Heart right ventricle (tissue), 16 donors: ENCODE measurements at regions not wholly inside any gene's neighbourhood (a gene's known extent, or its start where the extent isn't known, plus 50 kb on each side); places are given as distances from the start of the nearest gene placed in this dataset.

Source experiments
- ATAC-seq, 8 donors: fragments of 200-7000 bp; cut with Tn5 transposase; one replicate each; pipeline ENCODE4 v1.9.1; 2020; ENCODE audit warnings: mild to moderate bottlenecking in 8 of 8, moderate library complexity in 8 of 8, moderate number of reproducible peaks in 1 of 8
- DNase-seq, 2 donors: peaks; one replicate each; pipeline ENCODE4 v3.0.0-alpha.2; 2020
- H3K27ac ChIP-seq, 10 donors: fragments of 200-600 bp; sonication (generic) in 2 of 10; one replicate each; pipeline versions ENCODE4 v1.5.0 to v1.8.0; 2020 to 2022; ENCODE audit warnings: mild to moderate bottlenecking in 3 of 10
- H3K27me3 ChIP-seq, 7 donors: fragments of 200-600 bp; one replicate each; pipeline ENCODE4 v1.8.0; 2021 to 2022; ENCODE audit warnings: mild to moderate bottlenecking in 2 of 7
- H3K36me3 ChIP-seq, 9 donors: fragments of 200-600 bp; sonication (generic) in 1 of 9; one replicate each; pipeline versions ENCODE4 v1.5.0 to v1.8.0; 2020 to 2022; ENCODE audit warnings: mild to moderate bottlenecking in 2 of 9
- H3K4me1 ChIP-seq, 9 donors: fragments of 200-600 bp; sonication (generic) in 1 of 9; one replicate each; pipeline versions ENCODE4 v1.5.0 to v1.8.0; 2020 to 2022; ENCODE audit warnings: mild to moderate bottlenecking in 4 of 9
- H3K4me3 ChIP-seq, 10 donors: fragments of 200-600 bp; sonication (generic) in 2 of 10; one replicate each; pipeline versions ENCODE4 v1.5.0 to v1.8.0; 2020 to 2022; ENCODE audit warnings: mild to moderate bottlenecking in 7 of 10, moderate library complexity in 2 of 10
- H3K9me3 ChIP-seq, 11 donors: fragments of 200-600 bp in 10 of 11; sonication (generic) in 2 of 11; one replicate each; pipeline versions ENCODE4 v1.5.0 to v1.8.0; 2013 to 2022; ENCODE audit warnings: mild to moderate bottlenecking in 2 of 11, control low read depth in 1 of 11, moderate library complexity in 1 of 11
- CTCF ChIP-seq, 9 donors: fragments of 200-600 bp; sonication (generic) in 2 of 9; IDR thresholded peaks; one replicate each; pipeline versions ENCODE4 v1.5.0 to v1.8.0; 2021 to 2022; ENCODE audit warnings: antibody characterized with exemption in 9 of 9, mild to moderate bottlenecking in 5 of 9, moderate library complexity in 1 of 9
- WGBS, 2 donors: extraction: QIAGEN DNeasy Blood & Tissue Kit; methylation state at CpG; one replicate each; pipeline ENCODE4 v1.1.7; 2013; ENCODE audit warnings: inconsistent platforms in 1 of 2; 5-methylcytosine and 5-hydroxymethylcytosine counted together
- intact Hi-C, 10 donors: fragments of 100-400 bp; cut with DNase I; formaldehyde crosslinking; loops; one replicate each; pipeline versions ENCODE4 v1.11.1 to v1.14.2; 2022
- donor health status: Arrhythmogenic right ventricular cardiomyopathy.
- donor health status: ischemic (EF 13 %, LVEDD 7.1; RV severe dilation, severe dysfunction).
- donor health status: healthy with polysubstance abuse.
- donor health status: DM: no; HTN: yes; CAD: no.
- donor health status: DM: no; HTN: no; CAD: no.
- donor health status: ischemic (EF 25% LVEDD 6.9; RV normal size, moderate dysfunction).
- donor health status: ischemic (EF 25% LVEDD 5.7; RV mildly dilated, moderate dysfunction).
- donor health status: healthy.
- donor health status: DM: yes; HTN: yes; CAD: no.
- donor health status: Ischemic cardiomyopathy.
- donor health status: ischemic (EF 35%, LVEDD 5.7; RV mildly dilated, moderate dysfunction).
- donor health status: nonischemic (EF 11% LVEDD 7.7; RV severe dilation, severe dysfunction).
- donor health status: DM: yes; HTN: yes; CAD: no.
- donor health status: PGD.
- donor health status: ischemic (EF 29% LVEDD 5.4; RV normal size, mild dysfunction).
- donor health status: nonischemic (EF 23%, LVEDD 6.1; RV moderate dilation, normal function).

DNA sequence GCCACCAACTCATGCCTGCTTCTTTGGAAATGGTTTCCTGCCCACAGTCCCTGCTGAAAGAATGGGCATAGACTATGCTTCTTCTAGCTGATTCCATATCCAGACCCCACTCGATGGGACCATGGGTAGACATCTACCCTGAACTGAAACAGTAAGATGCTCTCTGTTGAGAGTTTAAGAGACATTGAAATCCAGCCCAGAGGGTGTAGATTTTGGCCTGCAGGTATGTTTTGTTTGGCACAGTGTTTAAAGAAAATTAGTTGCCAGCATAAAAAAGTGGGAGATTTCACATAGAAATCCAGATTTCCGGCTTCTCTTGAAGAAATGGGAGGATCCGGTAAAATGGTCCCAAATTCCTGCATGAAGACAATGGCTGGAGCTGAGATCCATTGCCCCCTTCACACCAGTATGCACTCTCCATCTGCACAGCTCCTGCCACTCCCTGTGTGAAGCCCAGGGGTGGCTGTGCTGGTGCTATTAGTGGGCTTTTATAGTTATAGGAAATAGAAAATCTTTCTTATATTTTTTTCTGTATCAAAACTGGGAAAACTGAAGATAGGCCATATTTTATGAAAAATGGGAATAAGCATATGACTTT is 218.1 kb downstream of the PTEN start:
- intact Hi-C loops: no loop called here
- ATAC-seq: peak in 5 of 8 donors; percentile 35 to 61 (median 42)
- 72 to 78% methylated on average over 3 of the region's 3 CpGs for WGBS, 2 donors

DNA sequence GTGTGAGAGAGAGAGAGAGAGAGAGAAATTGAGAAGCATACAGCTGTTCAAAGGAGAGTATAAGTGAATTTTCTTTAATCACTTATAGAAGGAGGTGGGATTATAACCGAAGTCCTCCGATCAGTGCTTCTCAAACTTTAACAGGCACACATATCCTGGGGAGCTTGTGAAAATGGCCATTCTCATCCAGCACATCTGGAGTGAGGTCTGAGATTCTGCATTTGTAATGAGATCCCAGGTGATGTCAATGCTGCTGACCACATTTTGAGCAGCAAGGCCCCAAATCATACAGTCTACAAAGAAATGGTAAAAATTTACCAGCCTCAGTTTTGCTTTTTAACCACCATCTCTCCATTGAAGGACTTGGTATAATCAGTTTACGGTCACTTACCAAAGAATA is 219.0 kb downstream of the PTEN start:
- Histone ChIP-seq H3K27me3 (no peaks in the 10 kb centered on the region), H3K36me3 (no peaks in the 10 kb centered on the region), H3K4me1 (peaks cover 0 to 38% (median 3%) of the 10 kb centered on the region in 9 donors), H3K4me3 (no peak overlapping the region), H3K9me3 (no peaks in the 10 kb centered on the region), H3K27ac (peak overlapping the region in 2 of 10 donors; percentile 20 to 71)
- WGBS, 2 donors: 98 to 99% methylated on average over 3 of the region's 3 CpGs
- ATAC-seq: no peak
- intact Hi-C loops: no loop called here
- no peak for DNase-seq
- no peak for TF ChIP-seq CTCF (IDR thresholded peaks at IDR 0.05)

More for the DNA sequence above, 218.1 kb downstream of the PTEN start:
- no peak for DNase-seq
- H3K27ac ChIP-seq: no peak overlapping the region
- H3K27me3 ChIP-seq: no peaks in the 10 kb centered on the region
- no peaks in the 10 kb centered on the region for H3K9me3 ChIP-seq
- H3K36me3 ChIP-seq: no peaks in the 10 kb centered on the region
- no peak overlapping the region for H3K4me3 ChIP-seq
- TF ChIP-seq CTCF (IDR thresholded peaks at IDR 0.05): no peak
- H3K4me1 ChIP-seq: peaks cover 0 to 38% (median 3%) of the 10 kb centered on the region in 9 donors

DNA sequence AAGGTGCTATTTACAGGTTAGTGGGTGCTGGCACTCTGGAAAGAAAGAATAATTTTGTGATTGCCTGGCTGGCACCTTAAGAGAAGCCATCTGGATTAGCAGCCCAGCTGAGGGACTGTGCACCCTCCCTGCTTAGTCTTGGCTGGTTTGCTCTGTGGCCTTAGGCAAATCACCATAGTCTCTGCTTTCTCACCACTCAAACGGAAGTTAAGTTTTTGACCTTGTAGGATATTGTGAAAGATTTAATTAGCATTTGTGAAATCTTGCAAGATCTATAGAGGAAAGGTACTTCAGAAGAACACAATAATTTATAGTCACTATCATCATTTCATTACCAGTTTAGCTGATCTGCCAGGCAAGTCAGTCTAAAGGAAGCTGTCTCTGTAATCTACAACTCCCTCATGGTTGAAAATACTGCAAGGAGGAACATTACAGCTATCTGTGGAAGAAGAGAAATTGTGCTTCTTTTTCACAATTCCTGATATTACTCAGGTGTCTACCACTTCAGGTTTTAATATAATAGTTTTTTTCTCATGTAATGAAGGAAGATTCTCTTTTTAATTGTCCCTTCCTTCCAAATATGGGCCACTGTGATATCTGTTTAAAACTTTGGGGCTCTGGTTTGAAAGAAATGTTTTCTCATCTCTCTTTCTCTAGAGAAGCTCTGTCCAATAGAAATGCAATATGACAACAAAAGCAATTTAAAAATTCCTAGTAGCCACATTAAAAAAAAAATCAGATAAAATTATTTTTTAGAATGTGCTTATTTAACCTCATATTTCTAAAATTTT is 219.6 kb downstream of the PTEN start:
- intact Hi-C loops: no loop called here
- H3K9me3 ChIP-seq: no peaks in the 10 kb centered on the region
- no peak for TF ChIP-seq CTCF (IDR thresholded peaks at IDR 0.05)
- no peak for DNase-seq
- H3K27ac ChIP-seq: peak overlapping the region in 2 of 10 donors; percentile 20 to 71
- 85 to 92% methylated on average over 1 of the region's 1 CpG for WGBS, 2 donors
- H3K4me3 ChIP-seq: no peak overlapping the region
- H3K27me3 ChIP-seq: no peaks in the 10 kb centered on the region
- peaks cover 0 to 38% (median 3%) of the 10 kb centered on the region in 9 donors for H3K4me1 ChIP-seq
- ATAC-seq: no peak
- no peaks in the 10 kb centered on the region for H3K36me3 ChIP-seq

DNA sequence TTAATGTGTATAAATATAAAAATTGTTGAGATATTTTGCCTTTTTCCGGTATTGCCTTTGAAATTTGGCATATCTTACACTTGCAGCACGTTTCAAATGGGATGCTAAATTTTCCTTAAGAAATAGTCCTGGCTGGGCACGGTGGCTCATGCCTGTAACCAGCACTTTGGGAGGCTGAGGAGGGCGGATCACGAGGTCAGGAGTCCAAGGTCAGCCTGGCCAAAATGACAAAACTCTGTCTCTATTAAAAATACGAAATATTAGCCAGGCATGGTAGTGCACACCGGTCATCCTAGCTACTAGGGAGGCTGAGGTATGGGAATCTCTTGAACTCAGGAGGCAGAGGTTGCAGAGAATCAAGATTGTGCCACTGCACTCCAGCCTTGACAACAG is 220.2 kb downstream of the PTEN start:
- peak overlapping the region in 1 of 10 donors; percentile 71 for H3K27ac ChIP-seq
- H3K27me3 ChIP-seq: no peaks in the 10 kb centered on the region
- no peak overlapping the region for H3K4me3 ChIP-seq
- H3K36me3 ChIP-seq: no peaks in the 10 kb centered on the region
- no peak for DNase-seq
- ATAC-seq: no peak
- no peaks in the 10 kb centered on the region for H3K9me3 ChIP-seq
- 95 to 96% methylated on average over 7 of the region's 7 CpGs for WGBS, 2 donors
- intact Hi-C loops: no loop called here
- TF ChIP-seq CTCF (IDR thresholded peaks at IDR 0.05): no peak
- peaks cover 0 to 38% (median 3%) of the 10 kb centered on the region in 9 donors for H3K4me1 ChIP-seq
